GM23248 (cell line): ENCODE measurements at regions not wholly inside any gene's neighbourhood (a gene's known extent, or its start where the extent isn't known, plus 50 kb on each side); places are given as distances from the start of the nearest gene placed in this dataset.

Source experiments
- DNase-seq: peaks from one replicate; pipeline ENCODE4 v3.0.0-alpha.2; 2015
- H2AFZ ChIP-seq: fragments of 200-600 bp; sonication (generic); 2 replicates; pipeline ENCODE4 v1.6.1; 2016; ENCODE audit warnings: antibody characterized with exemption
- H3F3A ChIP-seq: fragments of 200-600 bp; sonication (generic); 2 replicates; pipeline ENCODE4 v1.6.1; 2016; ENCODE audit warnings: mild to moderate bottlenecking, antibody characterized with exemption, mixed run types; ENCODE audit not compliant: insufficient read depth
- H3K27ac ChIP-seq: fragments of 200-600 bp; sonication (generic); 2 replicates; pipeline ENCODE4 v1.5.1; 2016; ENCODE audit warnings: mild to moderate bottlenecking
- H3K27me3 ChIP-seq: fragments of 200-600 bp; sonication (generic); replicated peaks from 2 replicates; pipeline ENCODE4 v1.6.1; 2016; ENCODE audit warnings: mild to moderate bottlenecking; ENCODE audit not compliant: insufficient read depth
- H3K36me3 ChIP-seq: fragments of 200-600 bp; sonication (generic); 2 replicates; pipeline ENCODE4 v1.6.1; 2016; ENCODE audit warnings: low read depth, mild to moderate bottlenecking
- H3K4me1 ChIP-seq: fragments of 200-600 bp; sonication (generic); 2 replicates; pipeline ENCODE4 v1.6.1; 2016; ENCODE audit warnings: mild to moderate bottlenecking; ENCODE audit not compliant: insufficient read depth
- H3K4me2 ChIP-seq: fragments of 200-600 bp; sonication (generic); one replicate; pipeline ENCODE4 v1.6.1; 2016; ENCODE audit warnings: mild to moderate bottlenecking; ENCODE audit not compliant: unreplicated experiment
- H3K4me3 ChIP-seq: fragments of 200-600 bp; sonication (generic); 2 replicates; pipeline ENCODE4 v1.5.1; 2016; ENCODE audit warnings: mild to moderate bottlenecking
- H3K79me2 ChIP-seq: fragments of 200-600 bp; sonication (generic); 2 replicates; pipeline ENCODE4 v1.6.1; 2016; ENCODE audit warnings: mild to moderate bottlenecking; ENCODE audit not compliant: insufficient read depth
- H3K9ac ChIP-seq: fragments of 200-600 bp; sonication (generic); 2 replicates; pipeline ENCODE4 v1.6.1; 2016; ENCODE audit warnings: mild to moderate bottlenecking
- H3K9me2 ChIP-seq: fragments of 200-600 bp; sonication (generic); 2 replicates; pipeline ENCODE4 v1.6.1; 2016; ENCODE audit warnings: mixed run types, mild to moderate bottlenecking, moderate library complexity; ENCODE audit not compliant: insufficient read depth
- H3K9me3 ChIP-seq: fragments of 200-600 bp; sonication (generic); one replicate; pipeline ENCODE4 v1.6.1; 2017; ENCODE audit warnings: low read depth
- H4K20me1 ChIP-seq: fragments of 200-600 bp; sonication (generic); 2 replicates; pipeline ENCODE4 v1.6.0; 2016; ENCODE audit not compliant: insufficient read depth
- EZH2 ChIP-seq: fragments of 200-600 bp; sonication (generic); IDR thresholded peaks from 2 replicates; pipeline ENCODE4 v1.6.1; 2018; ENCODE audit warnings: antibody characterized with exemption, mild to moderate bottlenecking; ENCODE audit not compliant: insufficient read depth, poor library complexity, severe bottlenecking
- EZH2phosphoT487 ChIP-seq: fragments of 200-600 bp; sonication (generic); IDR thresholded peaks from 2 replicates; pipeline ENCODE4 v1.6.1; 2018; ENCODE audit warnings: antibody characterized with exemption, moderate library complexity, mild to moderate bottlenecking, low read depth; ENCODE audit not compliant: insufficient read depth
- WGBS, 2 experiments: methylation state at CpG; one replicate each; pipeline ENCODE4 v1.1.6; 2015 to 2017; ENCODE audit warnings: low lambda C conversion rate in 2 of 2, low coverage in 1 of 2; ENCODE audit errors: missing lambda C conversion rate in 2 of 2; 5-methylcytosine and 5-hydroxymethylcytosine counted together
- in situ Hi-C: fragments of 300-500 bp; cut with MboI; formaldehyde crosslinking; loops from 2 replicates; pipeline ENCODE4 v1.15.0; 2020

DNA sequence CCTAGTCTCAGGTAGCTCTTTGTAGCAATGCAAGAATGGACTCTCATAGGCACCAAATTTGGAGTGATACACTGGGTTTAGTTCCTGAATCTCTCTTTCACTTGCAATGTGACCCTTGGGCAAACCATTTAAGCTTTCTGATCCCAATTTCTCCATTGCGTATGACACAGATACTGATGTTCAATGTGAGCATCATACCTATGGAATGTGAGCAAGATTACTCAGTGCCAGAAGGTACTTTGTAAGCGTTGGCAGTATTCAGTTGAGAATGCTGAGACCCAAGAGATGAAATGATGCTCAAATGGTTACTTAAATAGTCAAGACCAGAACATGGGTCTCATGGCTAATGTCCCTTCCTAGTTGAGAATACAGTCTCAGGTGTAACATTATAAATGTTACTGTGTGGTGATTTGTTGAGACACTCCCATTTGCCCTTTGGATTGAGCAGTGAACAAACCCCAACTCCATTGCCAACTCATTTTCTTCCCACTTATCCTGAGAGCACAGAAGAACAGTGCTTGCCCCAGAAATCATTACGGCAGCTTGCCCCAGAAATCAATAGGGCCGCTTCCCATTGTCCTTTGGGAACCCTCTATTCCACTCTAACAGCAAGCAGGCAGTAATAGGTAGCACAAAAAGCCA is 134.1 kb downstream of the SOX9 start:
- Histone ChIP-seq H2AFZ (no peak overlapping the region), H3K4me1 (no peaks in the 10 kb centered on the region), H3K9ac (no peak overlapping the region), H3K4me2 (no peak overlapping the region), H3K36me3 (no peaks in the 10 kb centered on the region), H3K9me2 (no peaks in the 10 kb centered on the region; the same call in 1 of the 2 replicates), H3K79me2 (no peaks in the 10 kb centered on the region), H3K27me3 (no peaks in the 10 kb centered on the region; the same call in none of the 2 replicates), H4K20me1 (no peaks in the 10 kb centered on the region), H3K9me3 (no peaks in the 10 kb centered on the region), H3K27ac (no peak overlapping the region), H3K4me3 (no peak overlapping the region), H3F3A (no peaks in the 10 kb centered on the region)
- TF ChIP-seq EZH2phosphoT487, result no peak
- TF ChIP-seq EZH2, result no peak
- peak; percentile 14 for DNase-seq
- in situ Hi-C loops, result no loop called here
- 73 to 74% methylated on average over 4 of the region's 4 CpGs for WGBS, 2 experiments

DNA sequence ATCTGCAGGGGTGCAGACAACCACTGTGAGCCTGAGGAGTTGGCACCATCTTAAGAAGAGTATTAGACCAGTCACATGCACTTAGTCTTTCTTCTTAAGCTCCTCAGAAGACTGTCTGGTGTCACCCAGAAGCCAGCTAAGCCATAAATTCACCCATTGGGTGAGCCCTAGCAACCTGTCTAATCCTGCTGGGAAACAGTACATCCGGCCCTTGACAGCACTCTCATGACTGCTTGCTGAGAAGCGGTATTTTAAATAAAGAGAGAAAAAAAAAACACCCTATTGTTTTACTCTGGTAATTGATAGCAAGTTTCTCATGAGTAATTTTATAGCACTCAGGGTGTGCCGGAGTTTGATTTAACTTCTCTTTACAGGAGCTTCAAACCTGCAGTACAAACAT is 134.7 kb downstream of the SOX9 start:
- H3K27ac ChIP-seq, result no peak overlapping the region
- H3K9ac ChIP-seq, result no peak overlapping the region
- DNase-seq, result no peak
- no peaks in the 10 kb centered on the region; the same call in none of the 2 replicates for H3K27me3 ChIP-seq
- in situ Hi-C loops, result no loop called here
- H3K36me3 ChIP-seq, result no peaks in the 10 kb centered on the region
- WGBS, 2 experiments, result 49 to 56% methylated on average over 3 of the region's 3 CpGs
- H3K79me2 ChIP-seq, result no peaks in the 10 kb centered on the region
- H3K4me2 ChIP-seq, result no peak overlapping the region
- H2AFZ ChIP-seq, result no peak overlapping the region
- no peaks in the 10 kb centered on the region; the same call in 1 of the 2 replicates for H3K9me2 ChIP-seq
- H3K9me3 ChIP-seq, result no peaks in the 10 kb centered on the region
- H4K20me1 ChIP-seq, result no peaks in the 10 kb centered on the region
- H3F3A ChIP-seq, result no peaks in the 10 kb centered on the region
- no peak for TF ChIP-seq EZH2
- no peak for TF ChIP-seq EZH2phosphoT487
- no peaks in the 10 kb centered on the region for H3K4me1 ChIP-seq
- H3K4me3 ChIP-seq, result no peak overlapping the region

- H3K79me2 ChIP-seq, result no peaks in the 10 kb centered on the region
- TF ChIP-seq EZH2 (no peak), EZH2phosphoT487 (no peak)
- in situ Hi-C loops, result no loop called here
- no peaks in the 10 kb centered on the region for H3K27me3 ChIP-seq
- no peak overlapping the region for H2AFZ ChIP-seq
- H3K4me2 ChIP-seq, result no peak overlapping the region
- H3K9me2 ChIP-seq, result no peaks in the 10 kb centered on the region; the same call in 1 of the 2 replicates
- WGBS, 2 experiments, result 72% methylated on average over 3 of the region's 3 CpGs
- no peaks in the 10 kb centered on the region for H3F3A ChIP-seq
- no peak for DNase-seq
- no peaks in the 10 kb centered on the region for H3K4me1 ChIP-seq
- no peak overlapping the region for H3K27ac ChIP-seq
- H4K20me1 ChIP-seq, result no peaks in the 10 kb centered on the region
- H3K9me3 ChIP-seq, result no peaks in the 10 kb centered on the region
- no peak overlapping the region for H3K9ac ChIP-seq
- no peaks in the 10 kb centered on the region for H3K36me3 ChIP-seq
- no peak overlapping the region for H3K4me3 ChIP-seq
These were observed 137.9 kb downstream of the SOX9 start for GRCh38 chr17:72258711-72259110.

DNA sequence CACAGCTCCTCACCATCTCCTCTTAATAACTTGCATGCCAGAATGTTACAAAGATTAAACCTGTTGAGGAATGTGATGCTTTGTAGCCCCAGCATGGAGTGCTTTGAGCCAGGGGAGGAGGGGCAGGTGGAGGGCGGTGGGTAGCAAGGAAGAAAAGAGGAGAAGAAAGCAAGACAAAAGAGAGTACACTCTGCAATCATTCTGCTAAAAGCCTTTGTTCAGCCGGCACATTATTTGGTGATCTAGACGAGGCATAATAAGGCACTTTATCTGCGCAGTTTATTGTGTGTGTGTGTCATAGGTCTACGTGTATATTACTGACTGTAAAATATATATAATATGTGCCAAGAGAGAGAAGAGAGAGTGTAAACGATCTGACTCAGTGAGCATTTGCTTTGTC is 139.1 kb downstream of the SOX9 start:
- no peaks in the 10 kb centered on the region for H4K20me1 ChIP-seq

More for the DNA sequence above, 139.1 kb downstream of the SOX9 start:
- in situ Hi-C loops, result no loop called here
- WGBS, 2 experiments, result 67 to 72% methylated on average over 6 of the region's 6 CpGs
- no peak overlapping the region for H3K4me2 ChIP-seq
- no peaks in the 10 kb centered on the region for H3K36me3 ChIP-seq
- no peak for DNase-seq
- no peak overlapping the region for H3K9ac ChIP-seq
- no peaks in the 10 kb centered on the region for H3K9me3 ChIP-seq
- H3K27me3 ChIP-seq, result no peaks in the 10 kb centered on the region
- no peak overlapping the region for H3K4me3 ChIP-seq
- no peaks in the 10 kb centered on the region for H3K4me1 ChIP-seq
- TF ChIP-seq EZH2phosphoT487 (no peak), EZH2 (no peak)
- no peaks in the 10 kb centered on the region for H3K79me2 ChIP-seq
- H3K27ac ChIP-seq, result no peak overlapping the region
- no peak overlapping the region for H2AFZ ChIP-seq
- H3K9me2 ChIP-seq, result no peaks in the 10 kb centered on the region; the same call in 1 of the 2 replicates
- H3F3A ChIP-seq, result no peaks in the 10 kb centered on the region
